ENCODE measurements at regions not wholly inside any gene's neighbourhood (a gene's known extent, or its start where the extent isn't known, plus 50 kb on each side); places are given as distances from the start of the nearest gene placed in this dataset.

GRCh38 chr2:139477618-139478017, 697.4 kb upstream of the NXPH2 start:
- TF ChIP-seq CTCF (IDR thresholded peaks at IDR 0.05) (no peak), POLR2AphosphoS5 (IDR thresholded peaks at IDR 0.05) (no peak)

All from upper lobe of left lung (tissue), 4 donors.